Stimulated activated memory B cell treated with anti-CD40 and anti-IgM and Interleukin-4, amounts not matched to agents 10 μg/mL and 1 μg/mL and 100 μg/mL, for 72 hours (primary cell): ENCODE measurements at regions not wholly inside any gene's neighbourhood (a gene's known extent, or its start where the extent isn't known, plus 50 kb on each side); places are given as distances from the start of the nearest gene placed in this dataset.
A peak's percentile ranks its signal among the peaks of the same experiment; 100 is the strongest.

Experiments
- ATAC-seq: fragments of 150-1000 bp; cut with Tn5 transposase; 2 replicates; pipeline ENCODE4 v1.10.0; 2021
- H3K27ac Mint-ChIP-seq: one replicate; pipeline ENCODE4 v1.8.0; 2022; ENCODE audit warnings: mild to moderate bottlenecking, mixed read lengths
- H3K27me3 Mint-ChIP-seq: one replicate; pipeline ENCODE4 v1.8.0; 2022; ENCODE audit warnings: mixed read lengths
- H3K36me3 Mint-ChIP-seq: one replicate; pipeline ENCODE4 v1.8.0; 2022; ENCODE audit warnings: mixed read lengths
- H3K4me1 Mint-ChIP-seq: one replicate; pipeline ENCODE4 v1.8.0; 2022; ENCODE audit warnings: mixed read lengths
- H3K4me3 Mint-ChIP-seq: one replicate; pipeline ENCODE4 v1.8.0; 2022; ENCODE audit warnings: mild to moderate bottlenecking, moderate library complexity, mixed read lengths
- H3K9me3 Mint-ChIP-seq: one replicate; pipeline ENCODE4 v1.8.0; 2022; ENCODE audit warnings: mixed read lengths

- no peaks in the 10 kb centered on the region for H3K9me3 Mint-ChIP-seq
- no peaks in the 10 kb centered on the region for H3K27me3 Mint-ChIP-seq
- H3K36me3 Mint-ChIP-seq = no peaks in the 10 kb centered on the region
- ATAC-seq = peak; percentile 86
- H3K27ac Mint-ChIP-seq = peak overlapping the region; percentile 90
- H3K4me1 Mint-ChIP-seq = peaks cover 68% of the 10 kb centered on the region
- peak overlapping the region; percentile 55 for H3K4me3 Mint-ChIP-seq
These were observed 150.0 kb downstream of the TOMM20 start for GRCh38 chr1:234978397-234979295.

GRCh38 chr1:234977875-234978396 is 150.7 kb downstream of the TOMM20 start:
- H3K27ac Mint-ChIP-seq = peak overlapping the region; percentile 90
- no peak for ATAC-seq
- peaks cover 65% of the 10 kb centered on the region for H3K4me1 Mint-ChIP-seq
- no peaks in the 10 kb centered on the region for H3K36me3 Mint-ChIP-seq
- H3K9me3 Mint-ChIP-seq = no peaks in the 10 kb centered on the region
- no peaks in the 10 kb centered on the region for H3K27me3 Mint-ChIP-seq
- no peak overlapping the region for H3K4me3 Mint-ChIP-seq

GRCh38 chr1:234976861-234977680 is 151.6 kb downstream of the TOMM20 start:
- peak overlapping the region; percentile 90 for H3K27ac Mint-ChIP-seq
- H3K36me3 Mint-ChIP-seq = no peaks in the 10 kb centered on the region

GRCh38 chr1:234975941-234976860 is 152.4 kb downstream of the TOMM20 start:
- Mint-ChIP-seq H3K36me3 (no peaks in the 10 kb centered on the region), H3K9me3 (no peaks in the 10 kb centered on the region), H3K4me1 (peaks cover 71% of the 10 kb centered on the region), H3K4me3 (no peak overlapping the region), H3K27me3 (no peaks in the 10 kb centered on the region), H3K27ac (peak overlapping the region; percentile 90)
- ATAC-seq = no peak

More at GRCh38 chr1:234976861-234977680, 151.6 kb downstream of the TOMM20 start:
- no peaks in the 10 kb centered on the region for H3K27me3 Mint-ChIP-seq
- peaks cover 69% of the 10 kb centered on the region for H3K4me1 Mint-ChIP-seq
- no peaks in the 10 kb centered on the region for H3K9me3 Mint-ChIP-seq
- H3K4me3 Mint-ChIP-seq = no peak overlapping the region
- ATAC-seq = no peak

GRCh38 chr1:234975122-234975940 is 153.3 kb downstream of the TOMM20 start:
- peak; percentile 25 for ATAC-seq
- H3K4me3 Mint-ChIP-seq = no peak overlapping the region

GRCh38 chr1:234973426-234974250 is 155.0 kb downstream of the TOMM20 start:
- Mint-ChIP-seq H3K4me1 (peaks cover 53% of the 10 kb centered on the region), H3K36me3 (no peaks in the 10 kb centered on the region), H3K27ac (peak overlapping the region; percentile 34), H3K27me3 (no peaks in the 10 kb centered on the region), H3K4me3 (no peak overlapping the region), H3K9me3 (no peaks in the 10 kb centered on the region)
- no peak for ATAC-seq

More at GRCh38 chr1:234975122-234975940, 153.3 kb downstream of the TOMM20 start:
- Mint-ChIP-seq H3K36me3 (no peaks in the 10 kb centered on the region), H3K9me3 (no peaks in the 10 kb centered on the region), H3K27me3 (no peaks in the 10 kb centered on the region), H3K4me1 (peaks cover 62% of the 10 kb centered on the region), H3K27ac (peak overlapping the region; percentile 90)

GRCh38 chr1:234972411-234973191 is 156.0 kb downstream of the TOMM20 start:
- no peak overlapping the region for H3K4me3 Mint-ChIP-seq
- no peaks in the 10 kb centered on the region for H3K36me3 Mint-ChIP-seq
- H3K27ac Mint-ChIP-seq = peak overlapping the region; percentile 34
- no peaks in the 10 kb centered on the region for H3K9me3 Mint-ChIP-seq
- no peaks in the 10 kb centered on the region for H3K27me3 Mint-ChIP-seq
- no peak for ATAC-seq
- peaks cover 42% of the 10 kb centered on the region for H3K4me1 Mint-ChIP-seq

- peaks cover 34% of the 10 kb centered on the region for H3K4me1 Mint-ChIP-seq
- no peaks in the 10 kb centered on the region for H3K9me3 Mint-ChIP-seq
- no peak overlapping the region for H3K4me3 Mint-ChIP-seq
- no peak for ATAC-seq
- peak overlapping the region; percentile 34 for H3K27ac Mint-ChIP-seq
- H3K36me3 Mint-ChIP-seq = no peaks in the 10 kb centered on the region
- no peaks in the 10 kb centered on the region for H3K27me3 Mint-ChIP-seq
These were observed 156.9 kb downstream of the TOMM20 start for GRCh38 chr1:234971586-234972297.

GRCh38 chr1:234970731-234971476 is 157.7 kb downstream of the TOMM20 start:
- H3K9me3 Mint-ChIP-seq = no peaks in the 10 kb centered on the region
- no peaks in the 10 kb centered on the region for H3K27me3 Mint-ChIP-seq

GRCh38 chr1:234970401-234970730 is 158.3 kb downstream of the TOMM20 start:
- Mint-ChIP-seq H3K27me3 (no peaks in the 10 kb centered on the region), H3K9me3 (no peaks in the 10 kb centered on the region), H3K36me3 (no peaks in the 10 kb centered on the region), H3K4me1 (peaks cover 29% of the 10 kb centered on the region), H3K4me3 (no peak overlapping the region), H3K27ac (peak overlapping the region; percentile 34)
- peak; percentile 35 for ATAC-seq

More at GRCh38 chr1:234970731-234971476, 157.7 kb downstream of the TOMM20 start:
- no peaks in the 10 kb centered on the region for H3K36me3 Mint-ChIP-seq
- H3K4me1 Mint-ChIP-seq = peaks cover 33% of the 10 kb centered on the region
- H3K4me3 Mint-ChIP-seq = no peak overlapping the region
- peak overlapping the region; percentile 34 for H3K27ac Mint-ChIP-seq
- ATAC-seq = no peak

GRCh38 chr1:234969581-234970400 is 158.8 kb downstream of the TOMM20 start:
- Mint-ChIP-seq H3K4me1 (peaks cover 29% of the 10 kb centered on the region), H3K4me3 (no peak overlapping the region), H3K27ac (peak overlapping the region; percentile 66), H3K36me3 (no peaks in the 10 kb centered on the region), H3K27me3 (no peaks in the 10 kb centered on the region), H3K9me3 (no peaks in the 10 kb centered on the region)
- ATAC-seq = no peak
